Osteoblast (primary cell): ENCODE measurements at regions not wholly inside any gene's neighbourhood (a gene's known extent, or its start where the extent isn't known, plus 50 kb on each side); places are given as distances from the start of the nearest gene placed in this dataset.

ENCODE experiments used
- DNase-seq: peaks from one replicate; pipeline ENCODE4 v3.0.0; 2011; ENCODE audit warnings: low spot score, mixed read lengths; ENCODE audit not compliant: insufficient read length; ENCODE audit errors: missing footprints
- H2AFZ ChIP-seq: 2 replicates; pipeline ENCODE4 v1.6.0; 2011; ENCODE audit warnings: mild to moderate bottlenecking, low read length
- H3K27ac ChIP-seq: 2 replicates; pipeline ENCODE4 v1.5.1; 2011; ENCODE audit warnings: mild to moderate bottlenecking, low read depth, low read length, moderate library complexity
- H3K27me3 ChIP-seq: 2 replicates; pipeline ENCODE4 v1.6.0; 2012; ENCODE audit warnings: mild to moderate bottlenecking, control low read depth, inconsistent platforms, low read length, moderate library complexity; ENCODE audit not compliant: insufficient read depth
- H3K36me3 ChIP-seq: 2 replicates; pipeline ENCODE4 v1.5.1; 2011; ENCODE audit warnings: mild to moderate bottlenecking, low read length, control low read depth, moderate library complexity; ENCODE audit not compliant: insufficient read depth
- H3K4me1 ChIP-seq: 2 replicates; pipeline ENCODE4 v1.5.1; 2011; ENCODE audit warnings: mild to moderate bottlenecking, low read length, control low read depth, moderate library complexity; ENCODE audit not compliant: insufficient read depth
- H3K4me2 ChIP-seq: 2 replicates; pipeline ENCODE4 v1.6.0; 2011; ENCODE audit warnings: mild to moderate bottlenecking, low read length; ENCODE audit not compliant: insufficient read depth
- H3K4me3 ChIP-seq: fragments of 200-600 bp; sonication (generic); 3 replicates; pipeline ENCODE4 v1.5.1; 2012; ENCODE audit warnings: mild to moderate bottlenecking, low read length, inconsistent platforms; ENCODE audit not compliant: insufficient read depth
- H3K79me2 ChIP-seq: 2 replicates; pipeline ENCODE4 v1.6.0; 2012; ENCODE audit warnings: mild to moderate bottlenecking, low read length, control low read depth, inconsistent platforms; ENCODE audit not compliant: insufficient read depth
- H3K9me3 ChIP-seq: 2 replicates; pipeline ENCODE4 v1.5.1; 2011; ENCODE audit warnings: low read depth, low read length, control low read depth
- H4K20me1 ChIP-seq: 2 replicates; pipeline ENCODE4 v1.6.0; 2012; ENCODE audit warnings: mild to moderate bottlenecking, low read length, control low read depth; ENCODE audit not compliant: insufficient read depth
- TF ChIP-seq, protein P1 (sequence below): IDR thresholded peaks from 2 replicates; pipeline ENCODE4 v1.5.1; 2011; ENCODE audit warnings: mild to moderate bottlenecking, low read depth, low read length, moderate library complexity; ENCODE audit errors: extremely low read depth

DNA sequence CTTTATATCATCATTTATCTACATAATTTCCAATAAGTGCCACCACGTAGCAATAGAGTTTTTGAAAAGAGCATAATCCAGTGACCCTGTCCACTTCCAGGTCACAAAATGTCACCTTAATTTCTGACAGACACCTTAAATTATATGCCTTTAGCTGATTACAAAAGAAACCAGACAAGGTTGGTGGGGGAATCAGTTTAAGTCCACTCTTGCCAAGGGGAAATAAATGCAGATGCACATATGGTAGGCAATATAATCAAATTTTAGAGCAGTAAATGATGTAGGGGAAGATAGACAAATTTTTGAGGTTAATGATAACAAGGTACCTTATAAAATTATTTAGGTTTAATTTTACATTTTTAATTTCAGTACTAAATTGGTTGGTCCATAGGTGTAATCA lies 253.5 kb downstream of the ZIC1 start:
- Histone ChIP-seq H3K9me3 (no peaks in the 10 kb centered on the region), H3K79me2 (no peaks in the 10 kb centered on the region), H3K4me1 (no peaks in the 10 kb centered on the region), H3K4me2 (no peak overlapping the region), H2AFZ (no peak overlapping the region), H3K27me3 (no peaks in the 10 kb centered on the region), H3K4me3 (no peak overlapping the region), H3K27ac (no peak overlapping the region), H3K36me3 (no peaks in the 10 kb centered on the region), H4K20me1 (no peaks in the 10 kb centered on the region)
- TF ChIP-seq, protein P1, sequence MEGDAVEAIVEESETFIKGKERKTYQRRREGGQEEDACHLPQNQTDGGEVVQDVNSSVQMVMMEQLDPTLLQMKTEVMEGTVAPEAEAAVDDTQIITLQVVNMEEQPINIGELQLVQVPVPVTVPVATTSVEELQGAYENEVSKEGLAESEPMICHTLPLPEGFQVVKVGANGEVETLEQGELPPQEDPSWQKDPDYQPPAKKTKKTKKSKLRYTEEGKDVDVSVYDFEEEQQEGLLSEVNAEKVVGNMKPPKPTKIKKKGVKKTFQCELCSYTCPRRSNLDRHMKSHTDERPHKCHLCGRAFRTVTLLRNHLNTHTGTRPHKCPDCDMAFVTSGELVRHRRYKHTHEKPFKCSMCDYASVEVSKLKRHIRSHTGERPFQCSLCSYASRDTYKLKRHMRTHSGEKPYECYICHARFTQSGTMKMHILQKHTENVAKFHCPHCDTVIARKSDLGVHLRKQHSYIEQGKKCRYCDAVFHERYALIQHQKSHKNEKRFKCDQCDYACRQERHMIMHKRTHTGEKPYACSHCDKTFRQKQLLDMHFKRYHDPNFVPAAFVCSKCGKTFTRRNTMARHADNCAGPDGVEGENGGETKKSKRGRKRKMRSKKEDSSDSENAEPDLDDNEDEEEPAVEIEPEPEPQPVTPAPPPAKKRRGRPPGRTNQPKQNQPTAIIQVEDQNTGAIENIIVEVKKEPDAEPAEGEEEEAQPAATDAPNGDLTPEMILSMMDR, result no peak
- no peak for DNase-seq

DNA sequence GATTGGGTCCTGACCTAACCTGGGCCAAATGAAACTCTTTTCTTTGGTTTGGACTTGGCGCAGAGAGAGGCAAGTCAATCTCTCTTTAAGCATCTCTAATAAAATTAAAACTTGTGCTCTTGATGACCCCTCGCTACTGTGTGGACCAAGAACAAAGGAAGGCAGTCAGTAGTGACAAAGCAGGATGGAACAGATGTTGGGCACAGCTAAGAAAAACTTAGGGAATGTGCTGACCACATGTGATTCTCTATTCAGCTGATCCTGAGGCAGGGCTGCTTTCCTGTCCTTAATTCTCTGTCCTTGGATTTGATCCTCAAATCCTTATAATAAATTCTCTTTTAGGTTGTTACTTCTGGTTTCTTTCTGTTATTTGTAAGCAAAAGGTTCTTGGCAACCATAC lies 259.9 kb downstream of the ZIC1 start:
- Histone ChIP-seq H3K27me3 (no peaks in the 10 kb centered on the region), H3K4me2 (no peak overlapping the region), H4K20me1 (no peaks in the 10 kb centered on the region), H3K27ac (no peak overlapping the region), H3K4me1 (no peaks in the 10 kb centered on the region), H2AFZ (no peak overlapping the region), H3K36me3 (no peaks in the 10 kb centered on the region), H3K9me3 (no peaks in the 10 kb centered on the region), H3K4me3 (no peak overlapping the region), H3K79me2 (no peaks in the 10 kb centered on the region)
- TF ChIP-seq, protein P1, result no peak
- DNase-seq, result no peak

DNA sequence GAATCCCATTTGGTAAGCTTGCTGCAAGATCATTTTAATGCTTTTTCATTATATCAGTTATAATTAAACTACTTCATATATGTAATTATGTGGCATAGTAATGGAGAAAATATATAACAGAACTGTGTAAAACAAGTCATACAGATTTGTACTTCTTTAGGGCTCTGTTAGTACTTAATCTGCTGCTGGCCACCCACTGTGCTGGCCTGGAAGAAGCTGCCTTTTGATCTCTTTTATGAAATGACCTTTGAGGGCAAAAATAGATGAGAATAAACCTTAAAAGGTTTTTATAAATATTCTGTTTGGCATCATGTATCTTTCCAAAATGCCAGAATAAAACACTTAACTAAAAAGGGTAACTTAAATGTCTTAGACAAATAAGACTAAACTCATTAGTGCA lies 262.9 kb downstream of the ZIC1 start:
- Histone ChIP-seq H3K27ac (no peak overlapping the region), H3K4me3 (no peak overlapping the region), H3K79me2 (no peaks in the 10 kb centered on the region), H3K9me3 (no peaks in the 10 kb centered on the region), H3K4me1 (no peaks in the 10 kb centered on the region), H4K20me1 (no peaks in the 10 kb centered on the region), H3K36me3 (no peaks in the 10 kb centered on the region), H2AFZ (no peak overlapping the region), H3K27me3 (no peaks in the 10 kb centered on the region), H3K4me2 (no peak overlapping the region)
- DNase-seq, result no peak
- TF ChIP-seq, protein P1, result no peak

GRCh38 chr3:147672436-147672835 lies 263.3 kb downstream of the ZIC1 start:
- Histone ChIP-seq H4K20me1 (no peaks in the 10 kb centered on the region), H2AFZ (no peak overlapping the region), H3K4me2 (no peak overlapping the region), H3K9me3 (no peaks in the 10 kb centered on the region), H3K4me1 (no peaks in the 10 kb centered on the region), H3K36me3 (no peaks in the 10 kb centered on the region), H3K79me2 (no peaks in the 10 kb centered on the region), H3K4me3 (no peak overlapping the region), H3K27me3 (no peaks in the 10 kb centered on the region), H3K27ac (no peak overlapping the region)
- DNase-seq, result no peak
- TF ChIP-seq, protein P1, result no peak
